ENCODE measurements at regions not wholly inside any gene's neighbourhood (a gene's known extent, or its start where the extent isn't known, plus 50 kb on each side); places are given as distances from the start of the nearest gene placed in this dataset.
"Not testable (repeated sequence)": the region's sequence is repeated elsewhere in the genome, so short reads cannot be mapped to it uniquely, and the experiment has no call there.

DNA sequence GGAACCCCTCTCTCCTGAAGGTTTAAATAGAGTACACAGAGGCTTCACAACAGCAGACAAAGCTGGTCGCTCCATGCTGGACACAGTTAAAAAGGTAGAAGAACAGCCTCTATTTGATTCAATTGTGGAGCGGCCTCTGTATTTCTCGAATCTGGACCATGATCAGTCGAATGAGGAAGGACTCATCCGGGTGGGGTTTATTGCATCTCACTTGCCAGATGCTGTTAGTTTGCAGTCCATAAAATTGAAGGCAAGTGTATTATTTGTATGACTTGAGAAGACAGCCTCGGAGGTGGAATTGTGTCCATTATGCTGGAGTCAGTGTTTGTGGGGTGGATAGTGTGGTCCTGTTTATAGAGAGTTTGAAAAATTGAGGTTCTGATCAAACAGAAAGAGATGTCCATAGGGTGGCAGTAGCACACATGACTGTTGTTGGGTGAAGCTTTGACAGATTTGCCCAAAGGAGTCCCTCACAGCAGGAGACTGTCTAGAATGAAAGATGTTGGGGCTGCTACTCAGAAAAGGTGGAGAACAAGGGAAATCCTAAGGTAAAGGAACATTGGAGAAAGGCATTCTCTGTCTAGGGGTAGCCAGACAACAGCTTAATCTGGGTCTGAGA is 545.5 kb downstream of the RPIA start:
- H3K4me2 ChIP-seq (ENCODE audit: low read length); H3K79me2 ChIP-seq (ENCODE audit: insufficient read depth, low read depth, low read length); CTCF ChIA-PET (ENCODE audit: unreplicated experiment); POLR2A ChIA-PET; intact Hi-C loops (cut with micrococcal nuclease; ENCODE audit: unreplicated experiment); H3K36me3 ChIP-seq (ENCODE audit: insufficient read depth, low read length); H4K20me1 ChIP-seq (ENCODE audit: insufficient read depth, low read length); H2AFZ ChIP-seq (ENCODE audit: low read length); DNase-seq (ENCODE audit: low spot score); H3K27ac ChIP-seq (ENCODE audit: low read depth, low read length, poor library complexity, severe bottlenecking); H3K9me3 ChIP-seq (ENCODE audit: low read length); H3K9me2 ChIP-seq (ENCODE audit: insufficient read depth, low read length); H3K4me3 ChIP-seq (ENCODE audit: low read depth, low read length, poor library complexity, severe bottlenecking); H3K4me1 ChIP-seq (ENCODE audit: insufficient read depth, low read length, poor library complexity, severe bottlenecking); BruUV-seq (replicated peaks): not testable (repeated sequence)

DNA sequence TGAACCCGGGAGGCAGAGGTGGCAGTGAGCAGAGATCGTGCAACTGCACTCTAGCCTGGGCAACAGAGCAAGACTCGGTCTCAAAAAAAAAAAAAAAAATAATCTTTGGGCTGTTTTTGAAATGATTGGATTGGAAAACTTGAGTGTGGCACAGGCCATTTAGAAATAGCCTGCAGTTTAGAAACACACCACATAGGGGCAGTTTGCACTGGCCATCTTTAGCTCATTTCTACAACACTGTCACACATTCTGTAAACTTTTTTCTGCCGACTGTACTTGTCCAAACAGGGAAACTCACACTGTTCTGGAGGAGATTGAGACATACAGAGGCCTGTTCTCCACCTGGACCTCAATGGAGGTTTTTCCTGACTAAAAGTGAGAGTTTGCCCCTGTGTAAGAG is 546.3 kb downstream of the RPIA start:
- BruUV-seq (replicated peaks); H3K36me3 ChIP-seq (ENCODE audit: insufficient read depth, low read length); H3K9me3 ChIP-seq (ENCODE audit: low read length); DNase-seq (ENCODE audit: low spot score); H3K27ac ChIP-seq (ENCODE audit: low read depth, low read length, poor library complexity, severe bottlenecking); H3K4me2 ChIP-seq (ENCODE audit: low read length); H3K9me2 ChIP-seq (ENCODE audit: insufficient read depth, low read length); H3K4me1 ChIP-seq (ENCODE audit: insufficient read depth, low read length, poor library complexity, severe bottlenecking); H4K20me1 ChIP-seq (ENCODE audit: insufficient read depth, low read length); intact Hi-C loops (cut with micrococcal nuclease; ENCODE audit: unreplicated experiment); CTCF ChIA-PET (ENCODE audit: unreplicated experiment); H3K79me2 ChIP-seq (ENCODE audit: insufficient read depth, low read depth, low read length); POLR2A ChIA-PET; H3K4me3 ChIP-seq (ENCODE audit: low read depth, low read length, poor library complexity, severe bottlenecking); H2AFZ ChIP-seq (ENCODE audit: low read length): not testable (repeated sequence)

DNA sequence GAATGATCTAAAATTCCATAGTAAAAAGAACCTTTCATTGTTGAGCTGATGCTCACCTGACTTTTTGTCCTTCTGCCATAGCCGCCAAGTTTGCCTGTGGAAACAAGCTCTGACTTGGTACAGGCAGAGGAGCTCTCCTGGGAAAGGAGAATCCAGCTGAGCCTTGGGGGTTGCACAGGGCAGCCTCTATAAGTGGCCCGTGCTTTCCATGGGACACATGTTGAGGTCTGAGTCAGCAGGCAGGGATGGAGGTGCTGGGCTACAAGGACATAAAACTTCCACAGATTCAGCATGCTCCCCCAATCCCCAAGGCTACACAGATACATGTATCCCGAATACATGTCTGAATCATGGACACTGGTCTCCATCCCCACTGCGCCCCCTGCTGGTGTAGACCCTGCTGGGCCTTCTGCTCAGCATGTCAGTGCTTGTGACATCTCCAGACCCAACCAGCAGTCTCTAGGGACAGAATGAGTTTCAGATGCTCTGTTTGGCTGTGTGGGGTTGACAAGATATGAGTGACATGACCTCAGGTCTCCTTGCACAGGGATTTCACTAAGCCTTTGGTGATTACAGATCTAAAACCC is 551.7 kb downstream of the RPIA start:
- TF ChIP-seq, protein P1, sequence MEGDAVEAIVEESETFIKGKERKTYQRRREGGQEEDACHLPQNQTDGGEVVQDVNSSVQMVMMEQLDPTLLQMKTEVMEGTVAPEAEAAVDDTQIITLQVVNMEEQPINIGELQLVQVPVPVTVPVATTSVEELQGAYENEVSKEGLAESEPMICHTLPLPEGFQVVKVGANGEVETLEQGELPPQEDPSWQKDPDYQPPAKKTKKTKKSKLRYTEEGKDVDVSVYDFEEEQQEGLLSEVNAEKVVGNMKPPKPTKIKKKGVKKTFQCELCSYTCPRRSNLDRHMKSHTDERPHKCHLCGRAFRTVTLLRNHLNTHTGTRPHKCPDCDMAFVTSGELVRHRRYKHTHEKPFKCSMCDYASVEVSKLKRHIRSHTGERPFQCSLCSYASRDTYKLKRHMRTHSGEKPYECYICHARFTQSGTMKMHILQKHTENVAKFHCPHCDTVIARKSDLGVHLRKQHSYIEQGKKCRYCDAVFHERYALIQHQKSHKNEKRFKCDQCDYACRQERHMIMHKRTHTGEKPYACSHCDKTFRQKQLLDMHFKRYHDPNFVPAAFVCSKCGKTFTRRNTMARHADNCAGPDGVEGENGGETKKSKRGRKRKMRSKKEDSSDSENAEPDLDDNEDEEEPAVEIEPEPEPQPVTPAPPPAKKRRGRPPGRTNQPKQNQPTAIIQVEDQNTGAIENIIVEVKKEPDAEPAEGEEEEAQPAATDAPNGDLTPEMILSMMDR (conservative IDR thresholded peaks at IDR 0.05; ENCODE audit: low read length), result peak; percentile 73
- DNase-seq (ENCODE audit: low spot score), result peak; percentile 52
- H3K79me2 ChIP-seq (ENCODE audit: insufficient read depth, low read depth, low read length), result peaks cover 23% of the 10 kb centered on the region
- H3K9me2 ChIP-seq (ENCODE audit: insufficient read depth, low read length); intact Hi-C loops (cut with micrococcal nuclease; ENCODE audit: unreplicated experiment); H3K9me3 ChIP-seq (ENCODE audit: low read length); H4K20me1 ChIP-seq (ENCODE audit: insufficient read depth, low read length); H3K36me3 ChIP-seq (ENCODE audit: insufficient read depth, low read length); CTCF ChIA-PET (ENCODE audit: unreplicated experiment); POLR2A ChIA-PET; H3K27ac ChIP-seq (ENCODE audit: low read depth, low read length, poor library complexity, severe bottlenecking); H2AFZ ChIP-seq (ENCODE audit: low read length); BruUV-seq (replicated peaks): not testable (repeated sequence)
- peaks cover 37% of the 10 kb centered on the region for H3K4me1 ChIP-seq (ENCODE audit: insufficient read depth, low read length, poor library complexity, severe bottlenecking)
- peak overlapping the region; percentile 87 for H3K4me2 ChIP-seq (ENCODE audit: low read length)
- peak overlapping the region; percentile 16 for H3K4me3 ChIP-seq (ENCODE audit: low read depth, low read length, poor library complexity, severe bottlenecking)

DNA sequence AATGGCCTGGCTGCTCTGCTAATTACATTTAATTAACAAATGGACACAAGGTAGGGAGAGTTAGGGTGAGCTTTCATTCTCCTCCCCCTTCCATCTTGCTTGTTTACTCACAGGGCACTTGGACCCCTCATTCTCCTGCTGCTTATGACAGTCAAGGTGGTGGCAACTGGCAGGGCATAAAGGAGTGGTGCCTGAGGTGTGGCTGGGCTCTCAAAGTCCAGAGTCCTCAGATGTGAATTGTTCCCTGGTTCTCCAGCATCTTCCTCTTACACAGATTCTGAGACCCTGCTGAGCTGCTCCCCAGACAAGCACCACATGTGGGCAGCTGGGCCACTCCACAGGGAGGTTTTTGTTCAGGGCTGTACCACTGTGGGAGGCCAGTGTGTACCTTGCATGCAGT is 552.9 kb downstream of the RPIA start:
- peaks cover 23% of the 10 kb centered on the region for H3K79me2 ChIP-seq (ENCODE audit: insufficient read depth, low read depth, low read length)
- POLR2A ChIA-PET; intact Hi-C loops (cut with micrococcal nuclease; ENCODE audit: unreplicated experiment); BruUV-seq (replicated peaks); DNase-seq (ENCODE audit: low spot score); H3K36me3 ChIP-seq (ENCODE audit: insufficient read depth, low read length); H3K9me2 ChIP-seq (ENCODE audit: insufficient read depth, low read length); CTCF ChIA-PET (ENCODE audit: unreplicated experiment); H3K9me3 ChIP-seq (ENCODE audit: low read length); H2AFZ ChIP-seq (ENCODE audit: low read length); H4K20me1 ChIP-seq (ENCODE audit: insufficient read depth, low read length): not testable (repeated sequence)
- H3K27ac ChIP-seq (ENCODE audit: low read depth, low read length, poor library complexity, severe bottlenecking), result peak overlapping the region; percentile 83
- peak overlapping the region; percentile 87 for H3K4me2 ChIP-seq (ENCODE audit: low read length)
- H3K4me3 ChIP-seq (ENCODE audit: low read depth, low read length, poor library complexity, severe bottlenecking), result peak overlapping the region; percentile 67
- peaks cover 37% of the 10 kb centered on the region for H3K4me1 ChIP-seq (ENCODE audit: insufficient read depth, low read length, poor library complexity, severe bottlenecking)

DNA sequence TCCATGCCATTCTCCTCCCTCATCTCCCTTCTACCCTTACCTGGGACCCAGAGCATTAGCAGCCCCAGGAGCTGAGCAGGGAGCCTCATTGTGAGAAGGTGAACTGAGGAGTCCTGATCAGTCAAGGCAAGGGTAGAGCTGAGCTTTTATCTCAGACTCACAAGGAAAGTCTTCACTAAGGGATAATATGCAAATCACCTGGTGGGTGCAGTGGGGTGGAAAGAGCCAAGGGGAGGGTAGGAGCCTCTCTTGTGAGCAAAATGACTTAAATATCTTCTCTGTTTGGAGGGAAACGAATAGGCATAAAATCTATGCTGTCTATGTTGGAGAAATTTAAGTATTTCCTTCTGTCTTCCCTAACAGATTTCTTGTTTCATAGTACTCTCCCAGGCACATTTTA is 554.0 kb downstream of the RPIA start:
- peak; percentile 82 for DNase-seq (ENCODE audit: low spot score)
- H3K4me2 ChIP-seq (ENCODE audit: low read length), result peak overlapping the region; percentile 87
- peaks cover 37% of the 10 kb centered on the region for H3K4me1 ChIP-seq (ENCODE audit: insufficient read depth, low read length, poor library complexity, severe bottlenecking)
- H3K36me3 ChIP-seq (ENCODE audit: insufficient read depth, low read length); H4K20me1 ChIP-seq (ENCODE audit: insufficient read depth, low read length); H2AFZ ChIP-seq (ENCODE audit: low read length); H3K9me3 ChIP-seq (ENCODE audit: low read length); CTCF ChIA-PET (ENCODE audit: unreplicated experiment); BruUV-seq (replicated peaks); POLR2A ChIA-PET; H3K9me2 ChIP-seq (ENCODE audit: insufficient read depth, low read length); intact Hi-C loops (cut with micrococcal nuclease; ENCODE audit: unreplicated experiment): not testable (repeated sequence)
- peak overlapping the region; percentile 83 for H3K27ac ChIP-seq (ENCODE audit: low read depth, low read length, poor library complexity, severe bottlenecking)
- peaks cover 23% of the 10 kb centered on the region for H3K79me2 ChIP-seq (ENCODE audit: insufficient read depth, low read depth, low read length)
- H3K4me3 ChIP-seq (ENCODE audit: low read depth, low read length, poor library complexity, severe bottlenecking), result peak overlapping the region; percentile 67

DNA sequence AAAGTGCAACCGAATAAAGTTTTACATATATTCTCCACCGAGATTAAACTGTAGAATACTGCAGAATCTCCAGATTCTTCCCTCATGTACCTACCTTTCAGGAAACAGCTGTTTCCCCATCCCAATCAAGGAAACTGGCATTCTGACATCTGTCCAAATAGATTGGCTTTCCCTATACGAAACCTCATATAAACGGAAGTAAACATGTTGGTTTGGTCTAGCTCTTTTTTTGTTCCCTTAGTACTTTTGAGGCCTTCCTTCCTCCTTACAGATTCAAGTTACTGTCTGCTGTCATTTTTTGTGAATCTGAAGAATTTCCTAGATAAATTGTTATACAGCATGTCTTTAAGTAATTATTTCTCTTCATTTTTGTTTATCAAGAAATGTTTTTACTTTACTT is 554.6 kb downstream of the RPIA start:
- Histone ChIP-seq H3K4me2 (ENCODE audit: low read length) (peak overlapping the region; percentile 87), H3K4me1 (ENCODE audit: insufficient read depth, low read length, poor library complexity, severe bottlenecking) (peaks cover 37% of the 10 kb centered on the region), H3K27ac (ENCODE audit: low read depth, low read length, poor library complexity, severe bottlenecking) (peak overlapping the region; percentile 83), H3K4me3 (ENCODE audit: low read depth, low read length, poor library complexity, severe bottlenecking) (peak overlapping the region; percentile 67), H3K79me2 (ENCODE audit: insufficient read depth, low read depth, low read length) (peaks cover 23% of the 10 kb centered on the region)
- H3K9me3 ChIP-seq (ENCODE audit: low read length); POLR2A ChIA-PET; intact Hi-C loops (cut with micrococcal nuclease; ENCODE audit: unreplicated experiment); CTCF ChIA-PET (ENCODE audit: unreplicated experiment); H4K20me1 ChIP-seq (ENCODE audit: insufficient read depth, low read length); H3K36me3 ChIP-seq (ENCODE audit: insufficient read depth, low read length); H3K9me2 ChIP-seq (ENCODE audit: insufficient read depth, low read length); BruUV-seq (replicated peaks); H2AFZ ChIP-seq (ENCODE audit: low read length): not testable (repeated sequence)
- DNase-seq (ENCODE audit: low spot score), result peak; percentile 53

Measured in OCI-LY7 (cell line).